NCI-H146 treated with DMSO at 0.1 percent for 48 hours (cell line): ENCODE measurements at regions not wholly inside any gene's neighbourhood (a gene's known extent, or its start where the extent isn't known, plus 50 kb on each side); places are given as distances from the start of the nearest gene placed in this dataset.

Experiments
- DNase-seq: peaks from one replicate; lab custom pipeline; 2025; ENCODE audit not compliant: unreplicated experiment; lab: John Stamatoyannopoulos, UW

GRCh38 chr15:27702581-27702980 is 396.5 kb downstream of the OCA2 start:
- no peak for DNase-seq

DNA sequence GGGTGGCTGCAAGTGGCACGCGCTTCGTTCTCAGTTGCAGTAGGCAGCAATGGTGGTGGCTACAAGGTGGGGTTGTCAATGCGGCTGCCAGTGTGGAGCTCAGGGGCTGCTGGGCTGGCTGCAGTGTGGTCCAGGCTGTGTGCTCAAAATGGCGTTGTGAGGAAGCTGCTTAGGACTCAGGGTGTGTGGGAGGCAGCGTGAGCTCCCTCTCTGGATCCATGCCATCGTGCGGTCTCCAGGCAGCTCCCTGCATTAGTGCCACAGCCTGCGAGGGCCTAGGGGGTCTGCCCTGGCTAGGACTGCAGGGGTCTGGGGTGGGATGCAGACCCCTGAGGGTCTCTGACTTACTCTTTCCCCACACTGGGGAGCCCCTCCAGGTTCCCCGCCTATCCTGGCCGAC is 397.2 kb downstream of the OCA2 start:
- DNase-seq, result no peak

DNA sequence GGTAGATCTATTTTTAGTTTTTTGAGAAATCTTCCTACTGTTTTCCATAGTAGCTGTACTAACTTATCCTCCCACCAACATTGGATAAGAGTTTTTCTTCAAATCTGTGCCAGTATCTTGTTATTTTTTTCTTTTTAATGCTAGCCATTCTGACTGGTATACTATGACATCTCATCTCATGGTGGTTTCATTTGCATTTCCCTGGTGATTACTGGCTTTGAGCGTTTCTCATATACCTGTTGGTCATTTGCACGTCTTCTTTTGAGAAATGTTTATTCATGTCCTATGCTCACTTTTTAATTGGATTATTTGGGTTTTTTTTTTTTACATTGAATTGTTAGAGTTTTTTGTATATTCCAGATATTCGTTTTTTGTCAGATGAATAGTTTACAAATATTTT is 398.1 kb downstream of the OCA2 start:
- no peak for DNase-seq

DNA sequence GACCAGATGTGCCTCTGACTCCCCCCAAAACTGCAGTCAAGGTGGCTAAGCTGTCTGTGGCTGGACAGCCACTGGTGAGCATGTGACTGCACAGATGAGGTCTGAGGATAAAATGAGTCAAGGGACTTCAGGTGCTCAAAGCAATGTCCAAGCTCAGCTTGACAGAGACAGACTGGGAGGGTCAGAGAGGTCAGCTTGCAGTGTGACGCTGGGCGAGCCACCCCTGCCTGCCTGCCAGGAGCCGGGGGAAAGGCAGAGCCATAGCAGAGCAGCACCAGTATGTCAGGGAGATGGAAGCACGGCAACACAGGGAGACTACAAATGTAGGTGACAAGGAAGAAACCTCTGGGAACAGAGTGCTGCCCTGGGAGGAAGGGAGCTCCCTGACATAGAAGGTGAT is 399.4 kb downstream of the OCA2 start:
- DNase-seq, result no peak

DNA sequence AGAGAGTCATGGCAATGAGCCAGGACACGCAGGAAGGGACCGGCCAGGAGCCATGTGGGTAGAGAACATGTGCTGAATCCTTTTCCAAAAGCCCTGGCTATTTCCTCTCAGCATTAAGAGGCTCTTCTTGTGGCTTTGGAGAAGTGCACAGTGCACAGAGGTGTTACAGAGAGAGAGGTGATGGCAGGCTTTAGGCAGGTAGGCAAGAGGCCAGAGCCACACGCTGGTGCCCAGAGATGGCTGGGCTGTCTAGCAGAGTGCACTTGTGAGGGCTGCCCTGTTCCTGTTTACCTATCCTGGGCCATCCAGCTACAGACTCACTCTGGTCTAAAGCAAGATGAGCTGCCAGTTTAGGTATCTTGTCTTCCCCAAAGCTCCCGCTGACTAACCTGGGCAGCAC is 402.6 kb downstream of the OCA2 start:
- DNase-seq, result no peak

DNA sequence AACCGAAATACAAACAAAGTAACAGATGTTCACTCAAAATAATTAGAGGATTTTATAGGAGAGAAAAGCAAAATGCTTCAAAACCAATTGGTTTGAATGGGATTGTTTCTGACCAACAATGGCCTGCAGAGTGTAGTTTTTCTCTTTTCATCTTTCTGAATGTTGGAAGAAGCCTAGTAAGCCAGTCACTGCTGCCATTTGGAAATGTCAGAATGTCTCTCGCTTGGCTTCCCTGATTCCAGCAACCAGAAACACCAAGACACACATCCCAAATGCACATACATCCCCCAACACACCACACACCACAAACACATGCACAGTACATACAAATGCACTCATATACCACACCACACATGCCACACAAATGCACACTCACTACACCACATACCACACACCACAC is 403.4 kb downstream of the OCA2 start:
- no peak for DNase-seq

DNA sequence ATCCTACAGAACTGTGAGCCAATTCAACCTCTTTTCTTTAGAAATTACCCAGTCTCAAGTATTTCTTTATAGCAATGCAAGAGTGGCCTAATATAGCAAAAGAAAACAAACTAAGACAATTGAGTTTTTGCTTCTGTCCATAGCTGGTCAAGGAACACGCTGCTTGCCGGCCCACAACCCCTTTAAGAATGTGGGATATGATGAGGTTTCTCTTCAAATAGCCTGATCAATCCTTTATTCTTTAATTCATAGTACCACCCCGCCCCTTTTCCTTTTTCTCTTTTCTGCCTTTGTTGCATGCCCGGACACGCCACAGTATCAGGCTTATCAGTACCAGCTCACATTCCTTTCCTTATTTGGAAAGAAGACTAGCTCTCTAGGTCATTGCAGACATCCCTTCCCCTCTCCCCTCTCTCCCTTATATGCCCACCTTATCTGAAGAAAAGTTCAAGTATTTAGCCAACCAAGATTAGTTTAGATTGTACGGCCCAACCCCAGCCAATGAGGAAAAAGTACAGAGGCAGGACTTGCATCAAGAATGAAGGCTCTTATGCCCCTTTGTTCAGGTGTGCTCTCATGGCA is 404.5 kb downstream of the OCA2 start:
- peak; percentile 29 for DNase-seq

DNA sequence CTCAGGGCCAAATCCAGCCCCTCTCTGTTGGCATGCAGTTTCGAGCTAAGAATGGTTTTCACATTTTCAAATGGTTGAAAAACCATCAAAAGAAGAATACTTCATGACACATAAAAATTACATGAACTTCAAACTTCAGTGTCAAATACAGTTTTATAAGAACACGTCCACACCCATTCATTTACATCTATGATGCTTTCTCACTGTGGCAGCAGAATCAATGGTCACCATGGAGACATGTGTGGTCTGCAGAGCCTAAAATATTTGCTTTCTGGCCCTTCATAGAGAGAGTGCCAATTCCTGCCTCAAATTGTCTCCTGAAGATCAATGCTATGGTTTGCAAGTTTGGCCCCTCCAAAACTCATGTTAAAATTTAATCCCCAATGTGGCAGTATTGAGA is 405.8 kb downstream of the OCA2 start:
- DNase-seq, result no peak

DNA sequence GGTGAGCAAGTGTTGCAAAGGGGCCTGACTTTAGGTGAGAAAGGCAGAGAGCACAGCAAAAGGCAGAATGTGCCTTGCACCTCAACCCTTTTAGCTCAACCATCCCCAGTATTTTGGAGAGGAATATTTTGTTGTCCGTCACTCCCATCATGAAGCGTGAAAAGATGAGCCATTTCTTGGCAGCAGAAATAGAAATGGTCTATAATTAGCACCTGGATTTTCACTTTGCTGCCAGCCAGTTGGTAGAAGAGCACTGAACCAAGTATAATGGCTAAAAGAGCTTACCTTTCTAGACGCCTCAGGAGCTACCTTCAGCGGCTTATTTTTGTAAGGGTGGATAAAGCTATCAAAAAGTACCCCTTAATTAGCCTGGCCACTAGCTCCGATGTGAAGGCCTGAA is 406.7 kb downstream of the OCA2 start:
- DNase-seq, result no peak

- DNase-seq, result no peak
These were observed 408.8 kb downstream of the OCA2 start for GRCh38 chr15:27690290-27690689.

- DNase-seq, result no peak
These were observed 412.1 kb downstream of the OCA2 start for GRCh38 chr15:27686971-27687370.

DNA sequence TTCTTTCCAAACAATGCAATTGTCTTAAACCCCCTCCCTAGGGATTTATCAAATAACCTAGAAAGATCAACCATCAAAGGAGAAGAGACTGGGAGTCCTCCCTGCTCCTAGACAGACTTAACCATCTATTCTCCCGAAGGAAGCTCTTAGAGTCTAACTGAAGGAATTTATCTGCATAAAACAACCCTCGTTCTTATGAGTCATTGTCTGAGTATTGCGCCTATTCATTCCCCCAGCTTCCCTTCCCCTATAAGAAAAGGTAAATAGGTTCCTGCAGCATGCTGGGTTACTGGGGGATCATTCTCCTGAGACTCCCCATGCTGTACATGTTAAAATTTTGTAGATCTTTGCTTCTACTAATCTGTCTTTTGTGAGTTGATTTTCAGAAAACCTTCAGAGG is 412.7 kb downstream of the OCA2 start:
- no peak for DNase-seq

GRCh38 chr15:27685644-27686043 is 413.5 kb downstream of the OCA2 start:
- DNase-seq, result no peak

DNA sequence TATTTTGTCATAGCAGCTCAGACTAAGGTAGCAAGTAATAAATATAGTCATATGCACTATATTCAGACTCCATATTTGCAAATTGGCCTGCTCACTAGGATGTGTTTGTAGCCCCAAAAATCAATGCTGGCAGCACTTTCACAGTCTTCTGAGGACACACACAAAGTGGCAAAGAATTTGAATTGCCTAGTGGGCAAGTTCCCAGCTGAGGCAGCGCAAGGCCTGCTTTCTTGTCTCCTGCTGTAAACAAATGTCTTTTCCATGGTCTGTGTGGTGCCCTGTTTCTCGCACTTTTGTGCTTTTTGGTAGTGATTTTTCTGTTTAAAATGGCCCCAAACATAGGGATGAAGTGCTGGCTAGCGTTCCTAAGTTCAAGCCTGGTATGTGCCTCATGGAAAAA is 416.0 kb downstream of the OCA2 start:
- DNase-seq, result no peak

DNA sequence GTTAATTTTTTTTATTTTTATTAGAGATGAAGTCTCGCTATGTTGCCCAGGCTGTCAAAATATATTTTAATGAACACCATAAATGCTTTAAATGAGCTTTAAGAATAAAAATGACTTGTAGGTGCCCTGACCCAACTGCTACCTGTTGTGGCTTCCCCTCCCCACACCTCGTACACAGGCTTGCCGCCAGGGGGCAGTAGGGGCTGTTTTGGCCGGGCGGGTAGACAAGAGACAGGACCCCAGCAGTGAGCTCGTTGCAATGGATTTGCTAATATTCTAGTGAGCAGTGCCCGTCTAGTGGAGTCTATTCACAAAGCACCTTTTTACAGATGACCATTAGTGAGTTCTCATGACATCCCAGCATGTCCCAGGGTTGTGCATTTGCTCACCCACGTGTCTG is 418.1 kb downstream of the OCA2 start:
- DNase-seq, result no peak

GRCh38 chr15:27679731-27680471 is 419.2 kb downstream of the OCA2 start:
- peak; percentile 82 for DNase-seq

GRCh38 chr15:27679203-27679602 is 419.9 kb downstream of the OCA2 start:
- DNase-seq, result no peak

DNA sequence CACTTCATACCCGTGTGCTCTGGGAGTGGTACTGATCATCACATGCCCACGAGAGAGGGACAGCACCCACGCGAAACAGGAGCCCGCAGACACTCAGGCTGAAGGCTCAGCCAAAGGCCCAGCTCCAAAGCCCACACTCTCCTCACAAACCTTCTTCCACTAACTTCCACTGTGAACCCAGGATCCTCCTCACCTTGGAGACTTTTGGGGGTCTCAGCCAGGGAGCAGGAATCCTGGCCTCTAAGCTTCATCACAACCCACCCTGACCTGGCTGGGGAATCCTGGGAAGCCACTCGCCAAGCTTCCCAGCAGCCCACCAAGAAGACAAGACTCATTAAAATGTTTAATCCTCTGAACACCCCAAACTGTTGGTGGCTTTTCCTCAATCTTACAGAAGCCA is 421.2 kb downstream of the OCA2 start:
- no peak for DNase-seq

- DNase-seq, result no peak
These were observed 422.5 kb downstream of the OCA2 start for GRCh38 chr15:27676647-27677046.

- no peak for DNase-seq
These were observed 423.5 kb downstream of the OCA2 start for GRCh38 chr15:27675571-27675970.

- DNase-seq, result no peak
These were observed 424.3 kb downstream of the OCA2 start for GRCh38 chr15:27674826-27675225.

DNA sequence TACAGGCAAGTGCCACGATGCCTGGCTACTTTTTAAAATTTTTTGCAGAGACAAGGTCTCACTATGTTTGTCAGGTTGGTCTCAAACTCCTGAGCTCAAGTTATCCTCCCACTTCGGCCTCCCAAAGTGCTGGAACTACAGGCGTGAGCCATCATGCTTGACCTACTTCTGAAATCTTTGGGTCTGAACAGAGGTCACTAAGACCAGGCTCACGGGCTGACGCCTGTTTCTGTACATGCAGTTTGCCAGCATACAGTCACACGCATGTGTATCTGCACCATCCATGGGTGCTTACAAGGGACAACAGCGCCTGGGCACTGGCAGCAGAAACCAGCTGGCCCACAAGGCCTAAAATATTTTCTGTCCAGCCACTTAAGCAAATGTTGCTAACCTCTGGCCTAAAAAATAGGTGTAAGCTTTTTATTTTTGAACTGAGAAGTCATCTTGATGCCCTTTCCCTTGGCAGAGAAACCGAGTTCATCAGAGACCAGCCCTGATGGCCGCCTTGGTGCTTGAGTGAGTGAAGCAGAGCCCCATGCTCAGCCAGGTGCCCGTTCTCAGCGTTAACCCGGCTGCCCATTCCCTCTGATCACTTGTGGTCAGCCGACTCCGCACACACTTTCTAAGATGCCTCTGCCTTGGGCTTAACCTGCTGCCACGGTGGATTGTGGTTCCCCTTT is 425.2 kb downstream of the OCA2 start:
- DNase-seq, result no peak

- DNase-seq, result no peak
These were observed 426.6 kb downstream of the OCA2 start for GRCh38 chr15:27672537-27672936.
